SK-N-SH (cell line): ENCODE measurements at regions not wholly inside any gene's neighbourhood (a gene's known extent, or its start where the extent isn't known, plus 50 kb on each side); places are given as distances from the start of the nearest gene placed in this dataset.

Experiments
- CTCF ChIA-PET: fragments of 300-600, 350-600 bp; formaldehyde crosslinking; extraction: SDS; loops from one replicate; lab custom pipeline; 2021; lab: Yijun Ruan, JAX
- POLR2A ChIA-PET: fragments of 350-600 bp; sonication (Branson Sonifier 250); formaldehyde crosslinking; extraction: SDS; loops from one replicate; lab custom pipeline; 2020; ENCODE audit warnings: antibody characterized with exemption, inconsistent platforms; lab: Yijun Ruan, JAX
- DNase-seq: peaks from one replicate; pipeline ENCODE4 v3.0.0; 2012
- H2AFZ ChIP-seq: fragments of 200-600 bp; sonication (generic); 2 replicates; pipeline ENCODE4 v1.8.1; 2016; ENCODE audit warnings: antibody characterized with exemption, mild to moderate bottlenecking, low read depth
- H3F3A ChIP-seq: fragments of 200-600 bp; sonication (generic); replicated peaks from 2 replicates; pipeline ENCODE3; 2016; ENCODE audit warnings: antibody characterized with exemption, mild to moderate bottlenecking; ENCODE audit not compliant: insufficient read depth
- H3K27ac ChIP-seq, 2 experiments: fragments of 200-500 bp in 1 of 2; fragments of 200-600 bp in 1 of 2; sonication (Bioruptor generic) in 1 of 2; sonication (generic), shearing (Covaris generic) in 1 of 2; 2 replicates each; pipeline versions ENCODE4 v1.5.1 to v1.6.1; 2014 to 2016; ENCODE audit warnings: low read depth in 2 of 2, inconsistent platforms in 1 of 2, low read length in 1 of 2, mild to moderate bottlenecking in 1 of 2, mixed read lengths in 1 of 2
- H3K27me3 ChIP-seq: fragments of 200-600 bp; sonication (generic), shearing (Covaris generic); 2 replicates; pipeline ENCODE4 v1.6.1; 2016; ENCODE audit warnings: mixed run types; ENCODE audit not compliant: insufficient read depth
- H3K36me3 ChIP-seq, 2 experiments: fragments of 200-500 bp in 1 of 2; fragments of 200-600 bp in 1 of 2; sonication (Bioruptor generic) in 1 of 2; sonication (generic) in 1 of 2; replicated peaks in 1 of 2; 2 replicates each; pipeline versions ENCODE3 to v1.5.1; 2014 to 2016; ENCODE audit warnings: low read length in 1 of 2, mild to moderate bottlenecking in 1 of 2; ENCODE audit not compliant: insufficient read depth in 2 of 2, control insufficient read depth in 1 of 2
- H3K4me1 ChIP-seq, 2 experiments: fragments of 200-500 bp in 1 of 2; fragments of 200-600 bp in 1 of 2; sonication (Bioruptor generic) in 1 of 2; sonication (generic), shearing (Covaris generic) in 1 of 2; 2 replicates each; pipeline versions ENCODE4 v1.5.1 to v1.6.1; 2014 to 2016; ENCODE audit warnings: low read depth in 1 of 2, low read length in 1 of 2, mixed run types in 1 of 2; ENCODE audit not compliant: insufficient read depth in 2 of 2, control insufficient read depth in 1 of 2
- H3K4me2 ChIP-seq: fragments of 200-600 bp; sonication (generic), shearing (Covaris generic); 2 replicates; pipeline ENCODE4 v1.6.1; 2017; ENCODE audit warnings: mixed run types
- H3K4me3 ChIP-seq, 2 experiments: fragments of 200-500 bp in 1 of 2; fragments of 200-600 bp in 1 of 2; sonication (Bioruptor generic) in 1 of 2; sonication (generic), shearing (Covaris generic) in 1 of 2; 2 replicates each; pipeline versions ENCODE4 v1.5.1 to v1.8.1; 2014 to 2016; ENCODE audit warnings: low read depth in 2 of 2, inconsistent platforms in 1 of 2, low read length in 1 of 2, mild to moderate bottlenecking in 1 of 2, mixed read lengths in 1 of 2, moderate library complexity in 1 of 2
- H3K79me2 ChIP-seq: fragments of 200-600 bp; sonication (generic); 2 replicates; pipeline ENCODE4 v1.8.1; 2017; ENCODE audit warnings: mild to moderate bottlenecking; ENCODE audit not compliant: insufficient read depth
- H3K9ac ChIP-seq: fragments of 200-600 bp; sonication (generic); 2 replicates; pipeline ENCODE4 v1.6.1; 2017; ENCODE audit warnings: mixed run types
- H3K9me2 ChIP-seq: fragments of 200-600 bp; sonication (generic); 2 replicates; pipeline ENCODE4 v1.6.1; 2017; ENCODE audit warnings: mixed run types
- H3K9me3 ChIP-seq: fragments of 200-600 bp; sonication (generic); 2 replicates; pipeline ENCODE4 v1.6.1; 2017; ENCODE audit warnings: mixed run types, mild to moderate bottlenecking, moderate library complexity
- H4K20me1 ChIP-seq: fragments of 200-600 bp; sonication (generic); 2 replicates; pipeline ENCODE4 v1.6.1; 2017; ENCODE audit warnings: mild to moderate bottlenecking, mixed run types; ENCODE audit not compliant: insufficient read depth
- CHD2 ChIP-seq: fragments of 150-350 bp; IDR thresholded peaks from 2 replicates; pipeline ENCODE4 v1.6.1; 2018; ENCODE audit warnings: low read length; ENCODE audit not compliant: partially characterized antibody
- FOXM1 ChIP-seq: IDR thresholded peaks from 2 replicates; pipeline ENCODE4 v1.4.0; 2012; ENCODE audit warnings: low read depth, mild to moderate bottlenecking
- MEF2A ChIP-seq: IDR thresholded peaks from 2 replicates; pipeline ENCODE4 v1.4.0; 2012; ENCODE audit warnings: low read depth, borderline replicate concordance
- NFIC ChIP-seq: IDR thresholded peaks from 2 replicates; pipeline ENCODE4 v1.4.0; 2012; ENCODE audit warnings: borderline replicate concordance
- NRF1 ChIP-seq: IDR thresholded peaks from 2 replicates; pipeline ENCODE4 v1.6.1; 2012; ENCODE audit warnings: low read depth, mild to moderate bottlenecking, low read length
- POLR2AphosphoS5 ChIP-seq: IDR thresholded peaks from 2 replicates; pipeline ENCODE4 v1.6.1; 2012; ENCODE audit warnings: low read depth, low read length
- RAD21 ChIP-seq: IDR thresholded peaks from 2 replicates; pipeline ENCODE4 v1.6.1; 2012; ENCODE audit warnings: mild to moderate bottlenecking, low read length
- REST ChIP-seq: IDR thresholded peaks from 2 replicates; pipeline ENCODE4 v1.6.1; 2012; ENCODE audit warnings: mild to moderate bottlenecking, low read depth, low read length, moderate library complexity
- RFX5 ChIP-seq: IDR thresholded peaks from 2 replicates; pipeline ENCODE4 v1.6.1; 2012; ENCODE audit warnings: mild to moderate bottlenecking, improper control_type of control experiment, low read length
- SMC3 ChIP-seq: IDR thresholded peaks from 2 replicates; pipeline ENCODE4 v1.6.1; 2012; ENCODE audit warnings: low read depth, low read length, improper control_type of control experiment
- TAF1 ChIP-seq: IDR thresholded peaks from 2 replicates; pipeline ENCODE4 v1.6.1; 2012; ENCODE audit warnings: low read depth, mild to moderate bottlenecking, low read length, moderate library complexity, borderline replicate concordance
- TCF12 ChIP-seq: IDR thresholded peaks from 2 replicates; pipeline ENCODE4 v1.4.0; 2012
- WGBS: methylation state at CpG from one replicate; pipeline ENCODE4 v1.1.6; 2017; ENCODE audit warnings: low lambda C conversion rate; 5-methylcytosine and 5-hydroxymethylcytosine counted together
- TF ChIP-seq, protein P1 (sequence below): IDR thresholded peaks from 2 replicates; pipeline ENCODE4 v1.4.0; 2012; ENCODE audit warnings: low read depth, borderline replicate concordance

- no peak overlapping the region for H3K4me2 ChIP-seq
- no peak for DNase-seq
- no peak overlapping the region for H3K27ac ChIP-seq
- H3K4me3 ChIP-seq = no peak overlapping the region
- no peaks in the 10 kb centered on the region for H3K79me2 ChIP-seq
- H3K27me3 ChIP-seq = peaks cover 5% of the 10 kb centered on the region; the same call in 1 of the 2 replicates
- H4K20me1 ChIP-seq = no peaks in the 10 kb centered on the region
- H3K36me3 ChIP-seq = no peaks in the 10 kb centered on the region
- H3K4me1 ChIP-seq = no peaks in the 10 kb centered on the region; a peak in 1 of 4 replicates
- POLR2A ChIA-PET = no interaction called here
- H3F3A ChIP-seq = no peaks in the 10 kb centered on the region
- H3K9me2 ChIP-seq = no peaks in the 10 kb centered on the region
- H2AFZ ChIP-seq = no peak overlapping the region
- TF ChIP-seq CHD2 (no peak), RFX5 (no peak), NFIC (no peak), TAF1 (no peak), POLR2AphosphoS5 (no peak)
- H3K9me3 ChIP-seq = no peaks in the 10 kb centered on the region
- CTCF ChIA-PET = no interaction called here
- WGBS = 25% methylated on average over 4 of the region's 5 CpGs
- H3K9ac ChIP-seq = no peak overlapping the region
Measured at GRCh38 chrX:113274345-113274744, 433.7 kb upstream of the AMOT start.

DNA sequence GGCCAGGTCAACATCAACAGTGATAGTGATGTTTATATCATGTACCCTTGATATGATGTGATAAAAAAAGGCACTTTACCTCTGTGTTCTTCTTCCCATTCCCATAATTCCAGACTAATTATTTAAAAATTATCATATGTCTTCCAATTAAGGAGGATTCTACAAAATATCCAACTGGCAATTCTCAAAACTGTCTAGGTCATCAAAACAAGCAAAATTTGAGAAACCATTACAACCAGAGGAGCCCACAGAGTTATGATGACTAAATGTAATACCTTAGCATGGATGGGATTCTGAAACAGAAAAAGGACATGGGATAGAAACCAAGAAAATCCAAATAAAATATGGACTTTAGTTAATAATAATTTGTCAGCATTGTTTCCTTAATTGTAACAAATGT, 428.6 kb upstream of the AMOT start:
- no peaks in the 10 kb centered on the region for H3K79me2 ChIP-seq
- H3K27me3 ChIP-seq = no peaks in the 10 kb centered on the region; the same call in 1 of the 2 replicates
- H4K20me1 ChIP-seq = no peaks in the 10 kb centered on the region
- no peak overlapping the region for H3K4me3 ChIP-seq
- H3K4me1 ChIP-seq = no peaks in the 10 kb centered on the region; a peak in 1 of 4 replicates
- no peaks in the 10 kb centered on the region for H3F3A ChIP-seq
- TF ChIP-seq NRF1 = no peak
- TF ChIP-seq NFIC = no peak
- TF ChIP-seq, protein P1, sequence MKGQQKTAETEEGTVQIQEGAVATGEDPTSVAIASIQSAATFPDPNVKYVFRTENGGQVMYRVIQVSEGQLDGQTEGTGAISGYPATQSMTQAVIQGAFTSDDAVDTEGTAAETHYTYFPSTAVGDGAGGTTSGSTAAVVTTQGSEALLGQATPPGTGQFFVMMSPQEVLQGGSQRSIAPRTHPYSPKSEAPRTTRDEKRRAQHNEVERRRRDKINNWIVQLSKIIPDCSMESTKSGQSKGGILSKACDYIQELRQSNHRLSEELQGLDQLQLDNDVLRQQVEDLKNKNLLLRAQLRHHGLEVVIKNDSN = no peak
- no peak for TF ChIP-seq SMC3
- TF ChIP-seq REST = no peak
- TF ChIP-seq RFX5 = no peak
- no peak for TF ChIP-seq TCF12
- no peak for TF ChIP-seq MEF2A
- TF ChIP-seq FOXM1 = no peak
- TF ChIP-seq RAD21 = no peak
- H3K9me2 ChIP-seq = no peaks in the 10 kb centered on the region
- ChIA-PET POLR2A (no interaction called here), CTCF (no interaction called here)
- no peak overlapping the region for H3K27ac ChIP-seq
- H2AFZ ChIP-seq = no peak overlapping the region
- H3K9ac ChIP-seq = no peak overlapping the region
- no peak overlapping the region for H3K4me2 ChIP-seq
- H3K9me3 ChIP-seq = no peaks in the 10 kb centered on the region
- DNase-seq = no peak
- no peaks in the 10 kb centered on the region for H3K36me3 ChIP-seq
